ENCODE measurements at regions not wholly inside any gene's neighbourhood (a gene's known extent, or its start where the extent isn't known, plus 50 kb on each side); places are given as distances from the start of the nearest gene placed in this dataset.

- no peak for TF ChIP-seq USF1 (IDR thresholded peaks at IDR 0.05)
- TF ChIP-seq TCF12 (IDR thresholded peaks at IDR 0.05; ENCODE audit: low read depth): no peak
- TF ChIP-seq EGR1 (IDR thresholded peaks at IDR 0.05): no peak
- TF ChIP-seq YY1 (IDR thresholded peaks at IDR 0.05; ENCODE audit: low read depth): no peak
- TF ChIP-seq REST (IDR thresholded peaks at IDR 0.05; ENCODE audit: low read depth): no peak
- TF ChIP-seq NFIC (IDR thresholded peaks at IDR 0.05): no peak
- no peak for TF ChIP-seq MAX (IDR thresholded peaks at IDR 0.05)
- no peak for TF ChIP-seq FOXM1 (IDR thresholded peaks at IDR 0.05; ENCODE audit: borderline replicate concordance, low read depth)
- no peak for TF ChIP-seq ZBTB7A (IDR thresholded peaks at IDR 0.05; ENCODE audit: low read depth)
- no peak for TF ChIP-seq RAD21 (IDR thresholded peaks at IDR 0.05; ENCODE audit: low read depth)
- TF ChIP-seq TAF1 (IDR thresholded peaks at IDR 0.05; ENCODE audit: low read depth): no peak
- no peak for TF ChIP-seq EP300 (IDR thresholded peaks at IDR 0.05; ENCODE audit: borderline replicate concordance)
- TF ChIP-seq CREB1 (IDR thresholded peaks at IDR 0.05; ENCODE audit: low read depth): no peak
- no peak for TF ChIP-seq CEBPB (IDR thresholded peaks at IDR 0.05)
- no peak for TF ChIP-seq TEAD4 (IDR thresholded peaks at IDR 0.05)
Measured at GRCh38 chr2:29974086-29974485, 52.7 kb upstream of the ALK start.

GRCh38 chr2:29977284-29977683 is 55.9 kb upstream of the ALK start:
- TF ChIP-seq TAF1 (IDR thresholded peaks at IDR 0.05; ENCODE audit: low read depth) (no peak), TCF12 (IDR thresholded peaks at IDR 0.05; ENCODE audit: low read depth) (no peak), NFIC (IDR thresholded peaks at IDR 0.05) (no peak), YY1 (IDR thresholded peaks at IDR 0.05; ENCODE audit: low read depth) (no peak), USF1 (IDR thresholded peaks at IDR 0.05) (no peak), CEBPB (IDR thresholded peaks at IDR 0.05) (no peak), ZBTB7A (IDR thresholded peaks at IDR 0.05; ENCODE audit: low read depth) (no peak), TEAD4 (IDR thresholded peaks at IDR 0.05) (no peak), CREB1 (IDR thresholded peaks at IDR 0.05; ENCODE audit: low read depth) (no peak), REST (IDR thresholded peaks at IDR 0.05; ENCODE audit: low read depth) (no peak), EP300 (IDR thresholded peaks at IDR 0.05; ENCODE audit: borderline replicate concordance) (no peak), EGR1 (IDR thresholded peaks at IDR 0.05) (no peak), MAX (IDR thresholded peaks at IDR 0.05) (no peak), FOXM1 (IDR thresholded peaks at IDR 0.05; ENCODE audit: borderline replicate concordance, low read depth) (no peak), RAD21 (IDR thresholded peaks at IDR 0.05; ENCODE audit: low read depth) (no peak)

GRCh38 chr2:29981402-29981801 is 60.0 kb upstream of the ALK start:
- no peak for TF ChIP-seq TAF1 (IDR thresholded peaks at IDR 0.05; ENCODE audit: low read depth)
- no peak for TF ChIP-seq TCF12 (IDR thresholded peaks at IDR 0.05; ENCODE audit: low read depth)
- TF ChIP-seq TEAD4 (IDR thresholded peaks at IDR 0.05): no peak
- no peak for TF ChIP-seq NFIC (IDR thresholded peaks at IDR 0.05)
- TF ChIP-seq REST (IDR thresholded peaks at IDR 0.05; ENCODE audit: low read depth): no peak
- TF ChIP-seq YY1 (IDR thresholded peaks at IDR 0.05; ENCODE audit: low read depth): no peak
- no peak for TF ChIP-seq EP300 (IDR thresholded peaks at IDR 0.05; ENCODE audit: borderline replicate concordance)
- TF ChIP-seq MAX (IDR thresholded peaks at IDR 0.05): no peak
- TF ChIP-seq FOXM1 (IDR thresholded peaks at IDR 0.05; ENCODE audit: borderline replicate concordance, low read depth): no peak
- TF ChIP-seq USF1 (IDR thresholded peaks at IDR 0.05): no peak
- TF ChIP-seq RAD21 (IDR thresholded peaks at IDR 0.05; ENCODE audit: low read depth): no peak

GRCh38 chr2:29983308-29983707 is 61.9 kb upstream of the ALK start:
- TF ChIP-seq TEAD4 (IDR thresholded peaks at IDR 0.05): no peak
- TF ChIP-seq REST (IDR thresholded peaks at IDR 0.05; ENCODE audit: low read depth): no peak
- no peak for TF ChIP-seq NFIC (IDR thresholded peaks at IDR 0.05)
- TF ChIP-seq CREB1 (IDR thresholded peaks at IDR 0.05; ENCODE audit: low read depth): no peak
- TF ChIP-seq YY1 (IDR thresholded peaks at IDR 0.05; ENCODE audit: low read depth): no peak
- no peak for TF ChIP-seq ZBTB7A (IDR thresholded peaks at IDR 0.05; ENCODE audit: low read depth)
- TF ChIP-seq EP300 (IDR thresholded peaks at IDR 0.05; ENCODE audit: borderline replicate concordance): no peak
- no peak for TF ChIP-seq CEBPB (IDR thresholded peaks at IDR 0.05)
- TF ChIP-seq TCF12 (IDR thresholded peaks at IDR 0.05; ENCODE audit: low read depth): no peak
- no peak for TF ChIP-seq USF1 (IDR thresholded peaks at IDR 0.05)
- no peak for TF ChIP-seq EGR1 (IDR thresholded peaks at IDR 0.05)
